ENCODE measurements at regions not wholly inside any gene's neighbourhood (a gene's known extent, or its start where the extent isn't known, plus 50 kb on each side); places are given as distances from the start of the nearest gene placed in this dataset.
A peak's percentile ranks its signal among the peaks of the same experiment; 100 is the strongest.

- TF ChIP-seq, protein P1, sequence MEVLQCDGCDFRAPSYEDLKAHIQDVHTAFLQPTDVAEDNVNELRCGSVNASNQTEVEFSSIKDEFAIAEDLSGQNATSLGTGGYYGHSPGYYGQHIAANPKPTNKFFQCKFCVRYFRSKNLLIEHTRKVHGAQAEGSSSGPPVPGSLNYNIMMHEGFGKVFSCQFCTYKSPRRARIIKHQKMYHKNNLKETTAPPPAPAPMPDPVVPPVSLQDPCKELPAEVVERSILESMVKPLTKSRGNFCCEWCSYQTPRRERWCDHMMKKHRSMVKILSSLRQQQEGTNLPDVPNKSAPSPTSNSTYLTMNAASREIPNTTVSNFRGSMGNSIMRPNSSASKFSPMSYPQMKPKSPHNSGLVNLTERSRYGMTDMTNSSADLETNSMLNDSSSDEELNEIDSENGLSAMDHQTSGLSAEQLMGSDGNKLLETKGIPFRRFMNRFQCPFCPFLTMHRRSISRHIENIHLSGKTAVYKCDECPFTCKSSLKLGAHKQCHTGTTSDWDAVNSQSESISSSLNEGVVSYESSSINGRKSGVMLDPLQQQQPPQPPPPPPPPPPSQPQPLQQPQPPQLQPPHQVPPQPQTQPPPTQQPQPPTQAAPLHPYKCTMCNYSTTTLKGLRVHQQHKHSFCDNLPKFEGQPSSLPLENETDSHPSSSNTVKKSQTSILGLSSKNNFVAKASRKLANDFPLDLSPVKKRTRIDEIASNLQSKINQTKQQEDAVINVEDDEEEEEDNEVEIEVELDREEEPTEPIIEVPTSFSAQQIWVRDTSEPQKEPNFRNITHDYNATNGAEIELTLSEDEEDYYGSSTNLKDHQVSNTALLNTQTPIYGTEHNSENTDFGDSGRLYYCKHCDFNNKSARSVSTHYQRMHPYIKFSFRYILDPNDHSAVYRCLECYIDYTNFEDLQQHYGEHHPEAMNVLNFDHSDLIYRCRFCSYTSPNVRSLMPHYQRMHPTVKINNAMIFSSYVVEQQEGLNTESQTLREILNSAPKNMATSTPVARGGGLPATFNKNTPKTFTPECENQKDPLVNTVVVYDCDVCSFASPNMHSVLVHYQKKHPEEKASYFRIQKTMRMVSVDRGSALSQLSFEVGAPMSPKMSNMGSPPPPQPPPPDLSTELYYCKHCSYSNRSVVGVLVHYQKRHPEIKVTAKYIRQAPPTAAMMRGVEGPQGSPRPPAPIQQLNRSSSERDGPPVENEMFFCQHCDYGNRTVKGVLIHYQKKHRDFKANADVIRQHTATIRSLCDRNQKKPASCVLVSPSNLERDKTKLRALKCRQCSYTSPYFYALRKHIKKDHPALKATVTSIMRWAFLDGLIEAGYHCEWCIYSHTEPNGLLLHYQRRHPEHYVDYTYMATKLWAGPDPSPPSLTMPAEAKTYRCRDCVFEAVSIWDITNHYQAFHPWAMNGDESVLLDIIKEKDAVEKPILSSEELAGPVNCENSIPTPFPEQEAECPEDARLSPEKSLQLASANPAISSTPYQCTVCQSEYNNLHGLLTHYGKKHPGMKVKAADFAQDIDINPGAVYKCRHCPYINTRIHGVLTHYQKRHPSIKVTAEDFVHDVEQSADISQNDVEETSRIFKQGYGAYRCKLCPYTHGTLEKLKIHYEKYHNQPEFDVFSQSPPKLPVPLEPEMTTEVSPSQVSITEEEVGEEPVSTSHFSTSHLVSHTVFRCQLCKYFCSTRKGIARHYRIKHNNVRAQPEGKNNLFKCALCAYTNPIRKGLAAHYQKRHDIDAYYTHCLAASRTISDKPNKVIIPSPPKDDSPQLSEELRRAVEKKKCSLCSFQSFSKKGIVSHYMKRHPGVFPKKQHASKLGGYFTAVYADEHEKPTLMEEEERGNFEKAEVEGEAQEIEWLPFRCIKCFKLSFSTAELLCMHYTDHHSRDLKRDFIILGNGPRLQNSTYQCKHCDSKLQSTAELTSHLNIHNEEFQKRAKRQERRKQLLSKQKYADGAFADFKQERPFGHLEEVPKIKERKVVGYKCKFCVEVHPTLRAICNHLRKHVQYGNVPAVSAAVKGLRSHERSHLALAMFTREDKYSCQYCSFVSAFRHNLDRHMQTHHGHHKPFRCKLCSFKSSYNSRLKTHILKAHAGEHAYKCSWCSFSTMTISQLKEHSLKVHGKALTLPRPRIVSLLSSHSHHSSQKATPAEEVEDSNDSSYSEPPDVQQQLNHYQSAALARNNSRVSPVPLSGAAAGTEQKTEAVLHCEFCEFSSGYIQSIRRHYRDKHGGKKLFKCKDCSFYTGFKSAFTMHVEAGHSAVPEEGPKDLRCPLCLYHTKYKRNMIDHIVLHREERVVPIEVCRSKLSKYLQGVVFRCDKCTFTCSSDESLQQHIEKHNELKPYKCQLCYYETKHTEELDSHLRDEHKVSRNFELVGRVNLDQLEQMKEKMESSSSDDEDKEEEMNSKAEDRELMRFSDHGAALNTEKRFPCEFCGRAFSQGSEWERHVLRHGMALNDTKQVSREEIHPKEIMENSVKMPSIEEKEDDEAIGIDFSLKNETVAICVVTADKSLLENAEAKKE (CRISPR knock-in tag; IDR thresholded peaks at IDR 0.05): no peak
- TF ChIP-seq POLR2AphosphoS5 (IDR thresholded peaks at IDR 0.05; ENCODE audit: low read depth): no peak
- TF ChIP-seq EZH2 (IDR thresholded peaks at IDR 0.05; ENCODE audit: low read depth, unreplicated experiment): no peak
- no peak for TF ChIP-seq EZH2phosphoT487 (IDR thresholded peaks at IDR 0.05; ENCODE audit: unreplicated experiment)
Observed at GRCh38 chr2:53527056-53527455, 240.5 kb upstream of the CHAC2 start (continued).

GRCh38 chr2:53519918-53520841 is 247.4 kb upstream of the CHAC2 start:
- peak; percentile 50 for ATAC-seq
- TF ChIP-seq ZNF114 (CRISPR knock-in tag; IDR thresholded peaks at IDR 0.05) (no peak), STAT1 (IDR thresholded peaks at IDR 0.05; ENCODE audit: unreplicated experiment) (no peak), EZH2phosphoT487 (IDR thresholded peaks at IDR 0.05; ENCODE audit: unreplicated experiment) (no peak), JUNB (IDR thresholded peaks at IDR 0.05; ENCODE audit: unreplicated experiment) (no peak), CREB1 (CRISPR knock-in tag; IDR thresholded peaks at IDR 0.05; ENCODE audit: low read depth) (no peak), POLR2AphosphoS5 (IDR thresholded peaks at IDR 0.05; ENCODE audit: low read depth) (no peak), ZNF331 (CRISPR knock-in tag; IDR thresholded peaks at IDR 0.05; ENCODE audit: low read depth) (no peak)
- H3K4me2 ChIP-seq: no peak overlapping the region
- peak overlapping the region; percentile 72 for H3K27ac Mint-ChIP-seq
- H3K79me2 ChIP-seq (replicated peaks; ENCODE audit: insufficient read depth): no peaks in the 10 kb centered on the region
- no peaks in the 10 kb centered on the region for H3K9me2 ChIP-seq (ENCODE audit: insufficient read depth)
- H3F3A ChIP-seq (replicated peaks; ENCODE audit: low read depth): no peaks in the 10 kb centered on the region
- no peaks in the 10 kb centered on the region for H3K27me3 ChIP-seq (ENCODE audit: insufficient read depth)
- no peaks in the 10 kb centered on the region for H3K36me3 ChIP-seq (ENCODE audit: insufficient read depth)
- H3K4me3 ChIP-seq: no peak overlapping the region
- peak overlapping the region; percentile 15; the same call in 1 of the 2 replicates for H2AFZ ChIP-seq
- no peak overlapping the region for H3K4me3 Mint-ChIP-seq
- H3K36me3 Mint-ChIP-seq (ENCODE audit: low read depth): no peaks in the 10 kb centered on the region
- H4K20me1 ChIP-seq (replicated peaks; ENCODE audit: insufficient read depth): no peaks in the 10 kb centered on the region
- H3K27me3 Mint-ChIP-seq (ENCODE audit: insufficient read depth, low read depth, poor library complexity): peaks cover 9% of the 10 kb centered on the region
- H3K4me1 ChIP-seq (ENCODE audit: insufficient read depth): 0 out of 2 replicates have a peak, but pooled peaks cover 12% of the 10 kb centered on the region
- peak; percentile 8 for DNase-seq (ENCODE audit: low spot score)
- H3K4me1 Mint-ChIP-seq: peaks cover 17% of the 10 kb centered on the region
- H3K27ac ChIP-seq (ENCODE audit: low read depth): no peak overlapping the region
- H3K9me3 Mint-ChIP-seq: no peaks in the 10 kb centered on the region

Data from GM23338 (cell line).